IMR-90 (cell line): ENCODE measurements at regions not wholly inside any gene's neighbourhood (a gene's known extent, or its start where the extent isn't known, plus 50 kb on each side); places are given as distances from the start of the nearest gene placed in this dataset.

Experiments
- ATAC-seq: fragments of 200-7000 bp; cut with Tn5 transposase; 2 replicates; pipeline ENCODE4 v1.9.1; 2020; ENCODE audit warnings: low read depth, mild to moderate bottlenecking, moderate library complexity
- BruUV-seq: library from RNA; stranded (reverse); fragments of 400-500 nt; replicated peaks from 2 replicates; lab custom pipeline; 2021; lab: Mats Ljungman, UMichigan
- CTCF ChIA-PET: fragments of 300-600 bp; formaldehyde crosslinking; extraction: SDS; loops from one replicate; lab custom pipeline; 2021; ENCODE audit warnings: antibody characterized with exemption; lab: Yijun Ruan, JAX
- POLR2A ChIA-PET: fragments of 300-600 bp; sonication (Branson Sonifier 250); formaldehyde crosslinking; loops from one replicate; lab custom pipeline; 2022; ENCODE audit warnings: antibody characterized with exemption; ENCODE audit not compliant: unreplicated experiment; lab: Charles Lee
- DNase-seq: peaks from one replicate; pipeline ENCODE4 v3.0.0; 2013
- H2AFZ ChIP-seq: replicated peaks from 2 replicates; pipeline ENCODE3; 2013; ENCODE audit warnings: low read length, mild to moderate bottlenecking; ENCODE audit not compliant: poor library complexity
- H2AK5ac ChIP-seq: 2 replicates; pipeline ENCODE4 v1.6.1; 2013; ENCODE audit warnings: low read depth, low read length, inconsistent platforms
- H2AK9ac ChIP-seq: replicated peaks from 2 replicates; pipeline ENCODE3; 2013; ENCODE audit warnings: mild to moderate bottlenecking, low read depth, low read length, moderate library complexity; ENCODE audit not compliant: poor library complexity
- H2BK120ac ChIP-seq: 2 replicates; pipeline ENCODE4 v1.6.1; 2013; ENCODE audit warnings: low read depth, low read length, inconsistent platforms
- H2BK15ac ChIP-seq: 3 replicates; pipeline ENCODE4 v1.6.1; 2013; ENCODE audit warnings: low read depth, low read length, inconsistent platforms
- H2BK20ac ChIP-seq: 2 replicates; pipeline ENCODE4 v1.6.1; 2013; ENCODE audit warnings: low read depth, mild to moderate bottlenecking, inconsistent platforms, low read length, moderate library complexity
- H2BK5ac ChIP-seq: 2 replicates; pipeline ENCODE4 v1.6.1; 2013; ENCODE audit warnings: mild to moderate bottlenecking, low read depth, low read length, inconsistent platforms; ENCODE audit not compliant: poor library complexity, severe bottlenecking
- H3K14ac ChIP-seq: replicated peaks from 2 replicates; pipeline ENCODE4 v1.6.1; 2013; ENCODE audit warnings: low read depth, low read length, inconsistent platforms
- H3K18ac ChIP-seq: 2 replicates; pipeline ENCODE4 v1.6.1; 2013; ENCODE audit warnings: low read depth, low read length, control low read depth
- H3K23ac ChIP-seq: 2 replicates; pipeline ENCODE4 v1.6.1; 2013; ENCODE audit warnings: low read depth, low read length, inconsistent platforms
- H3K27ac ChIP-seq: 2 replicates; pipeline ENCODE4 v1.5.1; 2013; ENCODE audit warnings: mild to moderate bottlenecking, control low read depth, low read length; ENCODE audit not compliant: insufficient read depth
- H3K27me3 ChIP-seq: 2 replicates; pipeline ENCODE4 v1.6.1; 2013; ENCODE audit warnings: low read length; ENCODE audit not compliant: control insufficient read depth, insufficient read depth
- H3K36me3 ChIP-seq: 2 replicates; pipeline ENCODE4 v1.6.1; 2013; ENCODE audit warnings: low read length, mixed read lengths; ENCODE audit not compliant: control insufficient read depth, insufficient read depth
- H3K4ac ChIP-seq: 2 replicates; pipeline ENCODE4 v1.6.1; 2013; ENCODE audit warnings: low read depth, low read length, inconsistent platforms
- H3K4me1 ChIP-seq: 2 replicates; pipeline ENCODE4 v1.6.1; 2013; ENCODE audit warnings: low read length, mixed read lengths; ENCODE audit not compliant: control insufficient read depth, insufficient read depth
- H3K4me2 ChIP-seq: 2 replicates; pipeline ENCODE4 v1.6.1; 2013; ENCODE audit warnings: low read depth, mild to moderate bottlenecking, control low read depth, low read length, moderate library complexity
- H3K4me3 ChIP-seq: 2 replicates; pipeline ENCODE4 v1.5.1; 2013; ENCODE audit warnings: low read depth, mild to moderate bottlenecking, control low read depth, low read length, moderate library complexity; ENCODE audit not compliant: insufficient read depth
- H3K56ac ChIP-seq: 2 replicates; pipeline ENCODE4 v1.6.1; 2013; ENCODE audit warnings: low read length, inconsistent platforms; ENCODE audit not compliant: insufficient read depth; ENCODE audit errors: extremely low read depth
- H3K79me1 ChIP-seq, 2 experiments: 2 replicates each; pipeline ENCODE4 v1.6.1; 2013; ENCODE audit warnings: low read length in 2 of 2, inconsistent platforms in 1 of 2, low read depth in 1 of 2
- H3K9ac ChIP-seq: 2 replicates; pipeline ENCODE4 v1.6.1; 2013; ENCODE audit warnings: low read depth, low read length, control low read depth
- H3K9me1 ChIP-seq: 2 replicates; pipeline ENCODE4 v1.6.1; 2013; ENCODE audit warnings: low read length, inconsistent platforms; ENCODE audit not compliant: insufficient read depth
- H3K9me3 ChIP-seq: 2 replicates; pipeline ENCODE4 v1.6.1; 2013; ENCODE audit warnings: low read length; ENCODE audit not compliant: control insufficient read depth, insufficient read depth
- H4K20me1 ChIP-seq: 2 replicates; pipeline ENCODE4 v1.6.1; 2013; ENCODE audit warnings: low read length, inconsistent platforms; ENCODE audit not compliant: insufficient read depth
- H4K5ac ChIP-seq: 2 replicates; pipeline ENCODE4 v1.6.1; 2013; ENCODE audit warnings: mild to moderate bottlenecking, low read depth, low read length, control low read depth
- H4K8ac ChIP-seq, 2 experiments: 2 replicates each; pipeline ENCODE4 v1.6.1; 2013; ENCODE audit warnings: low read depth in 2 of 2, low read length in 2 of 2, control low read depth in 1 of 2, inconsistent platforms in 1 of 2
- H4K91ac ChIP-seq: 2 replicates; pipeline ENCODE4 v1.6.1; 2013; ENCODE audit warnings: low read depth, low read length, inconsistent platforms; ENCODE audit not compliant: insufficient read depth
- CHD1 ChIP-seq: IDR thresholded peaks from 2 replicates; pipeline ENCODE4 v1.6.1; 2012; ENCODE audit warnings: low read depth, low read length, improper control_type of control experiment
- MXI1 ChIP-seq: IDR thresholded peaks from 2 replicates; pipeline ENCODE4 v1.6.1; 2012; ENCODE audit warnings: low read depth, mild to moderate bottlenecking, low read length, moderate library complexity, borderline replicate concordance
- POLR2A ChIP-seq: IDR thresholded peaks from 2 replicates; pipeline ENCODE4 v1.6.1; 2012; ENCODE audit warnings: mild to moderate bottlenecking, low read depth, low read length
- SMC3 ChIP-seq: fragments of 150-350 bp; IDR thresholded peaks from 2 replicates; pipeline ENCODE4 v1.6.1; 2016; ENCODE audit warnings: low read depth, mild to moderate bottlenecking, antibody characterized with exemption, low read length, moderate library complexity
- WGBS, 2 experiments: methylation state at CpG; one replicate each; pipeline versions ENCODE4 v1.1.5 to v1.1.7; 2013; ENCODE audit warnings: missing lambda C conversion rate in 2 of 2; ENCODE audit not compliant: insufficient read length in 1 of 2; ENCODE audit errors: extremely low coverage in 2 of 2; 5-methylcytosine and 5-hydroxymethylcytosine counted together
- dilution Hi-C: fragments of 300-500 bp; cut with HindIII; formaldehyde crosslinking; loops from one replicate; pipeline ENCODE4 v1.14.3; 2018; ENCODE audit warnings: low sequenced_read_pairs; ENCODE audit not compliant: unreplicated experiment
- in situ Hi-C: fragments of 300-500 bp; cut with MboI; formaldehyde crosslinking; loops from 3 replicates; pipeline ENCODE4 v1.14.3; 2019; ENCODE audit warnings: low sequenced_read_pairs, inconsistent platforms, mixed read lengths
- intact Hi-C: fragments of 100-400 bp; cut with micrococcal nuclease; formaldehyde crosslinking; loops from 2 replicates; pipeline ENCODE4 v1.10.0; 2022
- TF ChIP-seq, protein P1 (sequence below): fragments of 150-350 bp; IDR thresholded peaks from 2 replicates; pipeline ENCODE4 v1.6.1; 2016; ENCODE audit warnings: low read depth, mild to moderate bottlenecking, low read length, moderate library complexity, borderline replicate concordance
- TF ChIP-seq, protein P2 (sequence below): conservative IDR thresholded peaks from 2 replicates; pipeline ENCODE4 v1.5.1; 2012; ENCODE audit warnings: mild to moderate bottlenecking, low read depth, low read length, improper control_type of control experiment

DNA sequence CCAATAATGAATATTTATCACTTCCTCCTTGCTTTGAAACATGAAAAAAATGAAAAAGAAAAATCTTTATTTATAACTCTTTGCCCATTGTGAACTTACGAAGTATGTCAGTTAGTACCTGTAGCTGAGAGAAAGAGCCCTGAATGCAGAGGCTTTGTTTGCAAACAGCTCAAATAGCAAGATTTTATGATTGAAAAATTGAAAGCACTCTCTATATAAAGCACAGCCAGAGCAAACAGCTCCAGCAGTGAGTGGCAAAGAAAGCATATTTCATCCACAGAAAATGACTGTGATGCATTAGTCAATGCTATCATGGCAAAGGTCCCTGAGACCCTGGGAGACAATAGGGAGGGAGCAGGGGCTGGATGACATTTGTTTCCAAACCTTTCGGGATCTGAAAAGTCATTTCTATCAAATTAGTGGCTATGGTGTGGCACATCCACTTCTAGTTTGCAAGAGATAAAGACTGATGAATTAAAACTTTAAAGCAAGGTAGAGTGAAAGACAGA is 576.1 kb downstream of the OTOL1 start:
- ATAC-seq (no peak), DNase-seq (no peak)
- dilution Hi-C loops (no loop called here), intact Hi-C loops (no loop called here), in situ Hi-C loops (no loop called here)
- Histone ChIP-seq H3K9ac (no peak overlapping the region), H3K27ac (no peak overlapping the region), H2BK5ac (no peak overlapping the region), H3K4me1 (no peaks in the 10 kb centered on the region), H3K4me2 (no peak overlapping the region), H2AFZ (no peak overlapping the region), H2BK120ac (no peak overlapping the region), H3K9me1 (no peaks in the 10 kb centered on the region), H3K56ac (no peak overlapping the region), H4K5ac (no peak overlapping the region), H3K23ac (no peak overlapping the region), H2BK20ac (no peak overlapping the region), H3K27me3 (no peaks in the 10 kb centered on the region), H4K91ac (no peak overlapping the region), H2BK15ac (no peak overlapping the region), H3K79me1 (no peaks in the 10 kb centered on the region), H2AK9ac (no peak overlapping the region), H4K8ac (no peak overlapping the region), H3K14ac (no peak overlapping the region), H2AK5ac (no peak overlapping the region), H3K4me3 (no peak overlapping the region), H3K9me3 (no peaks in the 10 kb centered on the region), H3K4ac (no peak overlapping the region), H4K20me1 (no peaks in the 10 kb centered on the region), H3K36me3 (no peaks in the 10 kb centered on the region), H3K18ac (no peak overlapping the region)
- no CpG with 5 or more reads among the region's 2 CpGs for WGBS, 2 experiments
- BruUV-seq, result no TSS peak
- ChIA-PET CTCF (interaction anchor here (0.7 to 1.4 kb wide), 2 partner anchors 11 to 178 kb away, joined by 3 read pairs; no protein-coding TSS in a partner anchor), POLR2A (no interaction called here)
- TF ChIP-seq SMC3, result no peak
- TF ChIP-seq POLR2A, result no peak
- TF ChIP-seq CHD1, result no peak
- TF ChIP-seq MXI1, result no peak
- TF ChIP-seq, protein P1, sequence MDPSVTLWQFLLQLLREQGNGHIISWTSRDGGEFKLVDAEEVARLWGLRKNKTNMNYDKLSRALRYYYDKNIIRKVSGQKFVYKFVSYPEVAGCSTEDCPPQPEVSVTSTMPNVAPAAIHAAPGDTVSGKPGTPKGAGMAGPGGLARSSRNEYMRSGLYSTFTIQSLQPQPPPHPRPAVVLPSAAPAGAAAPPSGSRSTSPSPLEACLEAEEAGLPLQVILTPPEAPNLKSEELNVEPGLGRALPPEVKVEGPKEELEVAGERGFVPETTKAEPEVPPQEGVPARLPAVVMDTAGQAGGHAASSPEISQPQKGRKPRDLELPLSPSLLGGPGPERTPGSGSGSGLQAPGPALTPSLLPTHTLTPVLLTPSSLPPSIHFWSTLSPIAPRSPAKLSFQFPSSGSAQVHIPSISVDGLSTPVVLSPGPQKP, result no peak
- TF ChIP-seq, protein P2, sequence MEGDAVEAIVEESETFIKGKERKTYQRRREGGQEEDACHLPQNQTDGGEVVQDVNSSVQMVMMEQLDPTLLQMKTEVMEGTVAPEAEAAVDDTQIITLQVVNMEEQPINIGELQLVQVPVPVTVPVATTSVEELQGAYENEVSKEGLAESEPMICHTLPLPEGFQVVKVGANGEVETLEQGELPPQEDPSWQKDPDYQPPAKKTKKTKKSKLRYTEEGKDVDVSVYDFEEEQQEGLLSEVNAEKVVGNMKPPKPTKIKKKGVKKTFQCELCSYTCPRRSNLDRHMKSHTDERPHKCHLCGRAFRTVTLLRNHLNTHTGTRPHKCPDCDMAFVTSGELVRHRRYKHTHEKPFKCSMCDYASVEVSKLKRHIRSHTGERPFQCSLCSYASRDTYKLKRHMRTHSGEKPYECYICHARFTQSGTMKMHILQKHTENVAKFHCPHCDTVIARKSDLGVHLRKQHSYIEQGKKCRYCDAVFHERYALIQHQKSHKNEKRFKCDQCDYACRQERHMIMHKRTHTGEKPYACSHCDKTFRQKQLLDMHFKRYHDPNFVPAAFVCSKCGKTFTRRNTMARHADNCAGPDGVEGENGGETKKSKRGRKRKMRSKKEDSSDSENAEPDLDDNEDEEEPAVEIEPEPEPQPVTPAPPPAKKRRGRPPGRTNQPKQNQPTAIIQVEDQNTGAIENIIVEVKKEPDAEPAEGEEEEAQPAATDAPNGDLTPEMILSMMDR, result no peak
